ENCODE measurements at regions not wholly inside any gene's neighbourhood (a gene's known extent, or its start where the extent isn't known, plus 50 kb on each side); places are given as distances from the start of the nearest gene placed in this dataset.

GRCh38 chr6:147722158-147722557 lies 213.7 kb downstream of the SAMD5 start:
- Histone ChIP-seq H3K27me3 (no peaks in the 10 kb centered on the region), H3K36me3 (no peaks in the 10 kb centered on the region)

DNA sequence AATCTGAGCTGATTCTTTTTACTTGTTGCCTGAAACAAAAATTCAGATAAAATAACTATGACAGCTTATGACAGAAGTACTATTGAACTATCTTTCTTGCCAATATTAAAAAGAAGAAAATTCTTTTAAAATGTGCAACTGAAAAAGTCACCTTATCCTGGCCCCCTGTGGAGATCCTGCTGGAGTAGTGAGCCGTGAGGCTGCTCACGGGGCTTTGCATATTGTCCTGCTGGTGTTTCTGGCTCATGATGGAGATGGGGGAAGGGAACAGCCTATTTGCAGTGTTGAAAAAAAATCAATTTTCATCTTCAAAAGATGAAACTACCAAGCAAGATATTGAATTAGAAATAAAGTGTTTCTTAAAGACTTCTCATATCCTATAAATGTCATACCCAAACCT lies 216.0 kb downstream of the SAMD5 start:
- Histone ChIP-seq H3K4me1 (no peaks in the 10 kb centered on the region), H3K4me3 (ENCODE audit: low read depth, low read length) (no peak overlapping the region), H3K9me3 (no peaks in the 10 kb centered on the region), H3K27me3 (no peaks in the 10 kb centered on the region), H3K36me3 (no peaks in the 10 kb centered on the region)
- no peak for DNase-seq
- TF ChIP-seq CTCF (IDR thresholded peaks at IDR 0.05; ENCODE audit: low read depth, low read length), result no peak

More at GRCh38 chr6:147722158-147722557, 213.7 kb downstream of the SAMD5 start:
- DNase-seq, result no peak
- Histone ChIP-seq H3K4me1 (no peaks in the 10 kb centered on the region), H3K9me3 (no peaks in the 10 kb centered on the region), H3K4me3 (ENCODE audit: low read depth, low read length) (no peak overlapping the region)
- TF ChIP-seq CTCF (IDR thresholded peaks at IDR 0.05; ENCODE audit: low read depth, low read length), result no peak

- Histone ChIP-seq H3K4me3 (ENCODE audit: low read depth, low read length) (no peak overlapping the region), H3K27me3 (no peaks in the 10 kb centered on the region), H3K9me3 (no peaks in the 10 kb centered on the region), H3K4me1 (no peaks in the 10 kb centered on the region), H3K36me3 (no peaks in the 10 kb centered on the region)
- DNase-seq, result no peak
- no peak for TF ChIP-seq CTCF (IDR thresholded peaks at IDR 0.05; ENCODE audit: low read depth, low read length)
Measured at GRCh38 chr6:147726342-147726741, 217.9 kb downstream of the SAMD5 start.

- no peaks in the 10 kb centered on the region for H3K27me3 ChIP-seq
- H3K9me3 ChIP-seq, result no peaks in the 10 kb centered on the region
- no peak for TF ChIP-seq CTCF (IDR thresholded peaks at IDR 0.05; ENCODE audit: low read depth, low read length)
- no peak overlapping the region for H3K4me3 ChIP-seq (ENCODE audit: low read depth, low read length)
- no peaks in the 10 kb centered on the region for H3K4me1 ChIP-seq
- DNase-seq, result no peak
- H3K36me3 ChIP-seq, result no peaks in the 10 kb centered on the region
Measured at GRCh38 chr6:147728903-147729302, 220.4 kb downstream of the SAMD5 start.

DNA sequence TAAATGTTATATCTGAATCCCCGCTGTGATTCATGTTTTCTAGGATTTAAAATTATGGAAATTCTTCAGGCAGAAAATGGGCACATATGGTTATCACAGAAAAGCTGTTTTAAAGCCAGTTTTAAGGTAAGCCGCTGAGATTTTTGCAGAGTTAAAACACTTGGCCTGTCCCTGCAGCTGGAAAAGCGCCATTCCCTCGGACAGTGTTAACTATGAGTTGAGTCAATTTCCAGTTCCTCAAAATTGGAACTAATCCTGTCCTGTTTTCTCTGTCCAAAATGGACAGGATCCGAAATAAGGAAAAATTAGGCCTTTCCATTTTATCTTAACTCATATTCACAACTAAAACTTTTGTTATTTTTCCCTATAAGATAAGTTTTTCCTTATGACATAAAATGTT lies 225.2 kb downstream of the SAMD5 start:
- no peak for DNase-seq
- no peak for TF ChIP-seq CTCF (IDR thresholded peaks at IDR 0.05; ENCODE audit: low read depth, low read length)
- Histone ChIP-seq H3K4me3 (ENCODE audit: low read depth, low read length) (no peak overlapping the region), H3K36me3 (no peaks in the 10 kb centered on the region), H3K4me1 (no peaks in the 10 kb centered on the region), H3K9me3 (no peaks in the 10 kb centered on the region), H3K27me3 (no peaks in the 10 kb centered on the region)

DNA sequence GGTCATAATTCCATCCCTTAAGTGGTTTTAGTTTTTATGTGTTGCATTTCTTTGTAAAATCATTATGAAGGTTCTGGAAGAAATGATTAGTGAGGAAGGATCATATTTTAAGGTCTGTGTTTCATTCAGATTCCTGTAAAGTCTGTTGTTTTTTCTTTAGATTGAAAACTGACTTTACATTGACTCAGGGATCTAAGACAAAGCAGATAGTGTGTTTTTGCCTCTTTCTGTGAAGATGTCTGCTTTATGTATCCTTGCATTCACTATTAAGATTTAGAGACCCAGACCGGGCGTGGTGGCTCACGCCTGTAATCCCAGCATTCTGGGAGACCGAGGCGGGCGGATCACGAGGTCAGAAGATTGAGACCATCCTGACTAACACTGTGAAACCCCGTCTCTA lies 225.7 kb downstream of the SAMD5 start:
- Histone ChIP-seq H3K4me3 (ENCODE audit: low read depth, low read length) (no peak overlapping the region), H3K4me1 (no peaks in the 10 kb centered on the region), H3K27me3 (no peaks in the 10 kb centered on the region), H3K9me3 (no peaks in the 10 kb centered on the region), H3K36me3 (no peaks in the 10 kb centered on the region)
- DNase-seq, result no peak
- TF ChIP-seq CTCF (IDR thresholded peaks at IDR 0.05; ENCODE audit: low read depth, low read length), result no peak

All from BE2C (cell line).